22Rv1 (cell line): ENCODE measurements at regions not wholly inside any gene's neighbourhood (a gene's known extent, or its start where the extent isn't known, plus 50 kb on each side); places are given as distances from the start of the nearest gene placed in this dataset.

Source experiments
- ZFX ChIP-seq: fragments of 450-650 bp; IDR thresholded peaks from 2 replicates; pipeline ENCODE4 v1.6.1; 2017; ENCODE audit warnings: antibody characterized with exemption, borderline replicate concordance
- TF ChIP-seq, protein P1 (sequence below): fragments of 450-650 bp; IDR thresholded peaks from 2 replicates; pipeline ENCODE4 v1.5.1; 2017; ENCODE audit warnings: mild to moderate bottlenecking

DNA sequence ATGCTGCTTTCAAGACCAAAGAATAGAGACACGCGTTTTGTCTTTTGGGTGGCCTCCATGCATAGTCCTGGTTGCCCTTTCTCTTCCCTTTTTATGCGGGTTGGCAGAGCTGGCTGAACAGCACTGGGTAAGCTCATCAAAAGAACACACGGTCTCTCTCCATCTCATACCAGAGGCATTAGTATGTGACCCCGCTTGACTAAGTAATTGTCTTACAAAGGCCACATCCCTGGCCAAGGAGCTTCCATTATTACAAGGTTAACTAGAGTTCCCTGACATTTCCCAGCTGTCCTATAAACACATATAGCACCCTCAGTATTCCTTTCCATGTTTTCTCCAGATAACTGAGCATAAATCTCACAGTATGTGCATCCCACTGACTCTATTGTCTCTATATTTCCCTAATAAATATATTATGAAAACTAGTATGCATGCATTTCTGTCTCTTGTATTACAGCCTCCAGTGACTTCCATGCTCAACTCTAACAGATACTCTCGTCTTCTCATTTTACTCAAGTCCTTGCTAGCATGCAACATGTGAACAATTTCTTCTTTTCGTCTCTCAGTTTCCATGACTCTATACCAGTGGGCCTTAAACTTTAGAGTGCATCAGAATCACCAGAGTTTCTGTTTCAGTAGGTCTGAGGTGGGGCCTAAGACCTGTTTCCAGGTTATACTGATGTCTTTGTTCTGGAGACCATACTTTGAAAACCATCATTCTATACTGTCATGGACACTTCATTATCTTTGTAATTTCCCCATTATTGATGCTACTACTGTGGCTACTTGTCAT lies 247.7 kb upstream of the ARSJ start:
- TF ChIP-seq, protein P1, sequence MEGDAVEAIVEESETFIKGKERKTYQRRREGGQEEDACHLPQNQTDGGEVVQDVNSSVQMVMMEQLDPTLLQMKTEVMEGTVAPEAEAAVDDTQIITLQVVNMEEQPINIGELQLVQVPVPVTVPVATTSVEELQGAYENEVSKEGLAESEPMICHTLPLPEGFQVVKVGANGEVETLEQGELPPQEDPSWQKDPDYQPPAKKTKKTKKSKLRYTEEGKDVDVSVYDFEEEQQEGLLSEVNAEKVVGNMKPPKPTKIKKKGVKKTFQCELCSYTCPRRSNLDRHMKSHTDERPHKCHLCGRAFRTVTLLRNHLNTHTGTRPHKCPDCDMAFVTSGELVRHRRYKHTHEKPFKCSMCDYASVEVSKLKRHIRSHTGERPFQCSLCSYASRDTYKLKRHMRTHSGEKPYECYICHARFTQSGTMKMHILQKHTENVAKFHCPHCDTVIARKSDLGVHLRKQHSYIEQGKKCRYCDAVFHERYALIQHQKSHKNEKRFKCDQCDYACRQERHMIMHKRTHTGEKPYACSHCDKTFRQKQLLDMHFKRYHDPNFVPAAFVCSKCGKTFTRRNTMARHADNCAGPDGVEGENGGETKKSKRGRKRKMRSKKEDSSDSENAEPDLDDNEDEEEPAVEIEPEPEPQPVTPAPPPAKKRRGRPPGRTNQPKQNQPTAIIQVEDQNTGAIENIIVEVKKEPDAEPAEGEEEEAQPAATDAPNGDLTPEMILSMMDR = no peak
- TF ChIP-seq ZFX = no peak
